CD4-positive, alpha-beta T cell treated with Interleukin-4 for 1 hour (primary cell): ENCODE measurements at regions not wholly inside any gene's neighbourhood (a gene's known extent, or its start where the extent isn't known, plus 50 kb on each side); places are given as distances from the start of the nearest gene placed in this dataset.
"Not testable (repeated sequence)": the region's sequence is repeated elsewhere in the genome, so short reads cannot be mapped to it uniquely, and the experiment has no call there.

Experiments used
- DNase-seq, 2 donors: peaks; one replicate each; pipeline ENCODE4 v3.0.0-alpha.2; 2020 to 2022

DNA sequence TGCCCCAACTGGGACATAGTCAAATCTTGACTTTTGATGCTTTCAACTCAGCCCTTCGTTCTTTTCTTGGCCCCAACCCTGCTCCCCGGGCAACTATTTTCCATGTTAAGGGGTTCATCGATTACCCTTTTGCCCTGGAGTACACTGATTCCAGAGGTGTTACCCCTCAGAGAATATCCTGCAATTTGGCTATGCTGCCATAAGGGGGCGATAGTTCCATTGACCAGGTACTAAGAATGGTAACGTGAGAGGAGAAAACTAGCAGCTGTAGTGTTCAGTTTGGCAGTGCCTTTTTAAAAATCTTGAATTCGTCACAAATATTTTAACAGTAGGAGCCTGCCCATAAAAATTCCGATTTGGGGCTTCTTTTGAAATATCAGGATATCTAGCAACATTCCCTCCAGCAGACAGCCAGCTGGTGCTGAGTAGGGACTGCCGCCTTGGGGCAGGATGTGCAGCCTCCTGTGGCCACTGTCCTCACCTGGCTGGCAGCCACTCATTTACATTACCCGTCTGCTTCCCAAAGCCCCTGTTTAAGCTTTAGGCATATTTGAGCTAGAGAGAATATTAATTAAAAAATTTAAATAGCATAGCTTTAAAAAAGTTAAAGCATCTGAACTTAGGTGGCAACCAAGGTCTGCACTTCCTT, 146.3 kb upstream of the SKOR2 start:
- DNase-seq = no peak

DNA sequence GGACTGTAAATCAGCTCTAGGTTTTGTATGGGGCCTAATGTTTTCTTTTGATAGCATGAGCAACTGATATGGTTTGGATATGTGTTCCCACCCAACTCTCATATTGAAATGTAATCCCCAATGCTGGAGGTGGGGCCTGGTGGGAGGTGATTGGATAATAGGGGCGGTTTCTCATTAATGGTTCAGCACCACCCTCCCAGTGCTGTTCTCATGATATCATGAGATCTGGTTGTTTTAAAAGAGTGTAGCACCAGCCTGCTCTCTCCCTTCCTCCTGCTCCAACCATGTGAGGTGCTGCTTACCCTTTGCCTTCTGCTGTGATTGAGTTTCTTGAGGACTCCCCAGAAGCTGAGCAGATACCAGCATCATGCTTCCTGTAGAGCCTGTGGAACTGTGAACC, 140.2 kb upstream of the SKOR2 start:
- DNase-seq = no peak

DNA sequence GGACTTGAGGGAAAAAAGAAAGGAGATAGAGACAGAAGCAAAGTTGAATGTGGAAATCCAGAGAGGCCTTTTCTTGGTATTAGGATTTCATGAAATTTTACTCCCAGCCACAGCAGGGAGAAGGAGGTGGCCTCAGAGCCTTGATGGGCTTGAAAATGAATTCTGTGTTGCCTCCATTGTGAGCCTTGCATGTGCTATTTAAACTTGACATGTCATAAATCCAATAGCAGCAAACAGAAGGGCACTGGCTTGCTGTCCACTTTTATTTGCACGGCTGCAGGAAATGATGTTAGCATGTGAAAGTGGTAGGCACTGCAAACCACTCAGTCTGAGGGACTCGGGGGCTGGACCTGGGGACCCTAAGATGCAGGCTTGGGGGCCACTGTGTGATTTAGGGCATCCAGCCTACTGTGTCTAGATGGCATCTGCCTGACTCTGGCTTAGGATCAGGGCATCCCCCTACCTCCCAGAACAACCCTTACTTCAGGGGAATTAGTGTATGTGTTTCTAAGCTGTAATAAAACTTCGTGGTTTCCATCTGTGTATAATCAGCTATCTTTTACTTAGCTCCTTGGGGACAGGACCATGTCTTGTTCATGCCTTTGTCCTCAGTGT, 139.1 kb upstream of the SKOR2 start:
- no peak for DNase-seq

DNA sequence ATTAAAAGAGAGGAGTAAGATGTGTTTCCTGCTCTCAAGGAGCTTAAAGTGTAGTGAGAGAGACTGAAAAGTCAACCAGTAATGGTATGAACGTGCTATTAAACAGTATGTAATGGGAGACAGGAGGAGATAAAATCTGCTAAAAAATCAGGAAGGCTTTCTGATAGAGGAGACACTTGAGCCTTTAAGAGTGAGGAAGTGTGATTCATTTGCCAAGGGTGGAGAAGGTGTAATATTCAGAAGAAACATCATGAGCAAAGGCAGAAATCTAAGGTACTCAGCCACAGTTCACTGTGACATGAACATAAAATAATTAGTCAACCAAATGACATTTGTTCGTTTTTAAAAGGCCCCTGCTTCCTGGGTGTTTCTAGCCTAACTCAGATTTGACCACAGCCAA, 137.8 kb upstream of the SKOR2 start:
- DNase-seq = no peak

DNA sequence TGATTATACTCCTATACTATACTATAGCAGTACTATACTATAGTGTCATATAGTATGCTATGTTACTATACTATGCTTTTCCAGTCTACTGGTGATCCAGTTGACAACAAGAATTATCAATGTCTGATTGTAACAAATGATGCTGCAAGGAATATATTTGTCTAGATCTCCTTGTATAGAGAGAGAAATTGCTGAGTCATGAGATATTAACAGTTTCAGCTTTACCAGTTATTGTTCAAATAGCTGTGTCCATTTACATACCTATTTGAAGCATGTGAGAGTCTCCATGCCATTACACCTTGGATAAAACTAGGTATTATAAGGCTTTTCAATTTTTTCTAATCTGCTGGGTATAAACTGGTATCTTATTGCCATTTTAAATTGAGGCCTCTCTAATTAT, 136.4 kb upstream of the SKOR2 start:
- DNase-seq = no peak

DNA sequence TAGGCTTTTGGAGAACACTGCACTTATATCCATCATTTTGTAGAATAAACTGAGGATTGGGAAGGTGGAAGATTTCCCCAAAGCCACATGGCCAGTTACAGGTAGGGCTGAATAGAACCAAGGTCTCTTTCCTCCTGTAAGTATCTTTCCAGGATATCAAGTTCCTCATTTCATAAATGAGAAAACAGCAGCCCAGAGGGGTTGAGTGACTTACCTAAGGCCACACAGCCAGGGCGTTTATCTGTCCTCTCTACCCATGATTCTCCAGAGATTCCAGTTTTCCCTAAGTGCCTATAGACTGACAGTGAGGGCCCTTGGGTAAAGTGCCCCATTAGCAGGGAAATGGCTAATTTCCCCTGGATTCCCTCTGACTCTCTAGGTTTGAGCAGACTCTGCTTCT, 132.3 kb upstream of the SKOR2 start:
- DNase-seq = no peak

DNA sequence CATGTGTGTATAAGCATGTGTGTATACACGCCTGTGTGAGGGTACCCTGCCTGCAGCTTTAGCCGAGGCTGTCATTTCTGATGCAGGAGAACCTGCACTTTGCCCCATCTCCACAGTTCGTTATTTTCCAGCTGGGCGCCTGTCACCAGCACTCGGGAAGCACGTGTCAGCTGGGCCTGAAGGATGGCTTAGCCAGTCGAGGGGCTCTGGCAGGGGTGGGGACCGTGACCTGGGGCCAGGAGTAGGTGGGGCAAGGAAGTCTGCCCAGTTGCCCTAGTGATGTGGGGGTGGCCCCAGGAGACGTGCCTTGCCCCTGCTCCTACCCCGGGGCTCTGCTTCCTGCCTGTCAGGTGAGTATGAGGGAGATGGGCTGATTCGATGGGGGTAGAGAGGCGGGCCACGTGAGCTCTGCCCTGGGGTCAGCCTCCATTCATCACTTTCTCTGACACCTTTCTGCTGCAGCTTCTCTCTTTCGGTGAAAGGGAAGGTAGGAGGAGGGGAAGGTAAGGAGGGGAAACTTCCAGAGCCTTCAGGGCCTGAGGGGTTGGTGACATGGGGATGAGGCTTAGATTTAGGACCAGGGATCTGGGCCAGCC, 130.6 kb upstream of the SKOR2 start:
- no peak for DNase-seq

DNA sequence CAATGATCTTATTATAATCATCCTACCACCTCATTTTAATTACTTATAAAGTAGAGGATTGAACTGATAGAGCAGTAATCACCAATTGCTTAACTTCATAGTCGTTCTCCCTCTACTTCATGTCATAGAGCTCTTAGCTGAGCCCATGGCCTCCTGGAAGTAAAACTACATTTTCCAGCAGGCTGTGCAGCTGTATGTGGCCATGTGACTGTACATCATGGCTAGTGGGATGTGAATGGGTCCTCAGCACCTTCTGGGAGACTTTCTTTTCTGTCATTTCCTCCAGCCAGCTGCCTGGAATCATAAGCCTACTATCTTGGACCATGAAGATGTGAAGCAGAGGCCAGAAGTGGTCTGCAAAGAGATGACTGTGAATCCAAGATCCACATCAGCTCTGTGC, 128.7 kb upstream of the SKOR2 start:
- DNase-seq = no peak

DNA sequence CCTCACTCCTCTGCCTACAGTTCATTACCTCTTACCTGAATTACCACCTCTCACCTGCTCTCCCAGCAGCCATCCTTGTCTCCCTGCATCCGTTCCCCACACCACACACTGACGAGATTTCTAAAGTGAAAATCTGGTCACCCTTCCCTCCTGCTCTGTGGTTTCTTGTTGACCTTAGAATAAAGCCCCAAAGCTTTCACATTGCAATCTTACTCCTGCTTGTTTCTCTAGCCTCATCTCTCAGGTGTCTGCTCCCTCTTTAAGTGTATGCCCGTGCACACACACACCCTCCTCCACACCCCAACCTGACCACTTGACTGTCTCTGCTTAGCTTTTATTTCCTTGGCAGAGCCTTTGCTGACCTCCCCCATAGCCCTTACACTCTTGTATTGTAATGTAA, 122.0 kb upstream of the SKOR2 start:
- DNase-seq = no peak

DNA sequence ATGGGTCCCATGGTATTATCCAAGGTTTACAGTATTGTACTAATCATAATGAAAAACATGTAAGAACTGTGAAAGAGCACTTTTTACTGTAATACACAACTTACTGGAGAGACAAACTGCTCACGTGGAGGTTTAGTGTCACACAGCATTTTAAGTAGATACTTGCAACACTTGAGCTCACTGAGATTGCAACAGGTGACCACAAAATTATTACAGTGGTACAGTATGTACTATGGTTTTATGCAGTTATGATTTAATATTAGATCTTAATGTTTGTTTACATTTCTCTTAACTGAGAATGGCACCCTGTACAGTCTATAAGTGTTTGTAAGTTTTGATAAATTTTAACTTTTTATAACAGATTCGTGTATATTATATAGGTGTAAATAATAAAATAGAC, 118.6 kb upstream of the SKOR2 start:
- no peak for DNase-seq

DNA sequence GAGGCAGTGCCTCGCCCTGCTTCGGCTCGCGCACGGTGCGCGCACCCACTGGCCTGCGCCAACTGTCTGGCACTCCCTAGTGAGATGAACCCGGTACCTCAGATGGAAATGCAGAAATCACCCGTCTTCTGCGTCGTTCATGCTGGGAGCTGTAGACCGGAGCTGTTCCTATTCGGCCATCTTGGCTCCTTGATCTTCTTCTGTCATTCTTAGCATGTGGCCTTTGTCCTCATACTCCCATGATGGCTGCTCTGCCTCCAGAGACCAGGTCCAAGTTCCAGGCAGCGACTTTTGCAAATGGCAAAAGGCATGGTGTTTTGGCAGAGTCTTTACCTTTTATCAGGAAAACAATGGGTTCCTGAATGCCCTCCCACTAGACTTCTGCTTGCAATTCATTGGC, 102.6 kb upstream of the SKOR2 start:
- DNase-seq = not testable (repeated sequence)

DNA sequence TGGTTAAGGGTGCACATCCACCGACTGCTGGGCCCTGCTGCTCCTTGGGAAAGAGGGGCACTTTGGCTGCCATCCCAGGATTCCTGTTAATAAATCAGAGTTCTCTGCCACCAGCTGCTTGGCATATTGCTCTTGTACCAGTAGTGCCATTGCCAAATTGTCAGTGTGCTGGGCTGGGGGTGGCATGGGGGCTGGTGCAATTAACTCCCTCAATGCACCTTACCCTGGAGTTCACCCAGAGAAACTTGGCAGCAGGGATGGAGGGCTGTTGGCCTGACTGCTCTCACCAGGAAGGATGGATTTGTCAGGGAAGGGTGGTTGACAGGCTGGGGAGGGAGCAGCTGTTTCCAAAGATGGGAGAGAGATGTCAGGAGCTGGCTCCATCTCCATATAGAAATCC, 94.6 kb upstream of the SKOR2 start:
- no peak for DNase-seq

DNA sequence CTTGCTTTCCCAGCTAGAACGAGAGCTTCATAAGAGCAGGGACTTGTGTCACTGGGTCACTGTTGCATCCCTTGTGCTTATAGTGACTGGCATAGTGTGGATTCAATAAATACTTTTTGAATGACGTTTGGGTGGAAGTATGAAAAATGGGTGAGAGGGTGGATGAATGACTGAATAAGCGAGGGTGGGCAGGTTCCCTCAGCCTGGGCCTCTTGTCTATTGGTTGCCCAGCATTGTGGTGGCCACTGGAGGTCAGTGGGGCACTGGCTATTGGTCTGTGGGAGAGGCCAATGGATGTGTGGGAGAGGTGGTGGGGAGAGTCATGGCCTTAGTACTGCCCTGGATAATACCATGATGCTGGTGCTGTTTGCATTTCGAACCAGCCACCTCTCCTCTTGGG, 93.8 kb upstream of the SKOR2 start:
- DNase-seq = no peak

DNA sequence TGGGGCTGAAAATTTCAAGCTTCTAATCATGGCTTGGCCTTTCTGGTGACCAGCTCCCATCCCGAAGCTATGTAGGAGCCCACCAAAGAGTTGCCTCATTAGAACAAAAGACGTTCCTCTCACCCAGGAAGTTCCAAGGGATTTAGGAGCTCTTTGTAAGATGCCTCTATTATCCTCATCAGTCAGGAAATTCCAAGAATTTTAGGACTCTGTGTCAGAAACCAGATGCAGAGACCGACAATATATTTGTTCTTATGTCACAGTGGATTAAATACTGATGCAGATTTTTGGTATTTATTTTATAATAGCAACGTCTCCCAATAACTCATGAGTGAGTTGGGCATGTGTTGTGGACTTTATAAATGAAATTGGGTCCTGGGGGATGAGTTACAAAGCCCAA, 91.8 kb upstream of the SKOR2 start:
- no peak for DNase-seq

DNA sequence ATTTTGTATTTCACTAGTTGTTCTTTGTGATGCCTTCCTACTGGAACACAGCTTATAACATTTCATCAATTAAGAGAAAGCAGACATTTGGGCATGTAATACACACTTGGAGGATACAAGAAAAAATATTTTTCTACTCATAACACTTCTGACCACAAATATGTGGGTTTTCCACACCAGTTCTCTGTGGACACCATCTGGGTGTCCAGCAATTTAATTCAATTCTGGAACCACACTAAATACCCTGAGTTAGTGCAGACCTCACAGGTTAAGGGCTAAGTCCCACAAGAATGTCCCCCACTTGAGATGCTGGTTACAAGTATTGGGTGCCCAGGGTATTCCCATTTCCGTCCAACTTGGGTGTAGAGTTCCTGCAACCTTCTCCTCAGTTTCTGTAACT, 91.1 kb upstream of the SKOR2 start:
- no peak for DNase-seq

DNA sequence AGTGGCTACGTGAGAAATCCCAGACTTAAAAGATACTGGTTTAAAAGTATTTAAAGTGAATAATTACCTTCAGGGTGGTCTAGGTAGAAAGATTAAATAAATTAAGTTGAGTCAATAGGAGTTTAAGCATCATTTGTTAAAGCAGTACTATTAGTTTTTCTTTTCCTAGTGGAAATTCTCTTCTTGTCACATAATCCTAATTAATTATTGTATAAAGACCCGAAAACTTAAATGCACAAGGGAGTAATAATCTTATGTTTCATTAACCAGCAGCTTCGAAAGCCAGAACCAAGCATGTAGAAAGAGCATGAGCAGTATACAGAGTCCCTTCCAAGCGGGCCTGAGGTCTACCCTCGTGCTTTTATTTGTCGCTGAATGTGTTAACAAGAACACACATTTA, 90.2 kb upstream of the SKOR2 start:
- DNase-seq = no peak

DNA sequence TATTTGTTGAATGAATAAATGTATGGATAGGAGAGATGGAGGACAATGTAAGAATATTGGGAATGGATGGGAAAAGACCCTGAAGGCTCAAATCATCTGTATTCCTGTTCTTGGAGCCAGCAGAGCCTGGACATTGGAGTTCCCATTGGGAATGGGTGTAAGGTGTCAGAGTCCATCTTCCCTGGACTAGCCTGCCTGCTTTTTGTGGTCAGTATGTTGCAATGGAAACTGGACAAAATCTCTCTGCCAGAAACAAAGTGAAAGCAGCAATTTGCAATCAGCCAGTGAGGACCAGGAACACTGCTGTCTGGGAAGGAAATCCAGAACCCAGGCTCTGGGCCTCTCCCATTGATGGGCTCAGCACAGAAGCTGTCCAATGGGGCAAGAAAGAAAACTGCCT, 83.5 kb upstream of the SKOR2 start:
- DNase-seq = no peak

DNA sequence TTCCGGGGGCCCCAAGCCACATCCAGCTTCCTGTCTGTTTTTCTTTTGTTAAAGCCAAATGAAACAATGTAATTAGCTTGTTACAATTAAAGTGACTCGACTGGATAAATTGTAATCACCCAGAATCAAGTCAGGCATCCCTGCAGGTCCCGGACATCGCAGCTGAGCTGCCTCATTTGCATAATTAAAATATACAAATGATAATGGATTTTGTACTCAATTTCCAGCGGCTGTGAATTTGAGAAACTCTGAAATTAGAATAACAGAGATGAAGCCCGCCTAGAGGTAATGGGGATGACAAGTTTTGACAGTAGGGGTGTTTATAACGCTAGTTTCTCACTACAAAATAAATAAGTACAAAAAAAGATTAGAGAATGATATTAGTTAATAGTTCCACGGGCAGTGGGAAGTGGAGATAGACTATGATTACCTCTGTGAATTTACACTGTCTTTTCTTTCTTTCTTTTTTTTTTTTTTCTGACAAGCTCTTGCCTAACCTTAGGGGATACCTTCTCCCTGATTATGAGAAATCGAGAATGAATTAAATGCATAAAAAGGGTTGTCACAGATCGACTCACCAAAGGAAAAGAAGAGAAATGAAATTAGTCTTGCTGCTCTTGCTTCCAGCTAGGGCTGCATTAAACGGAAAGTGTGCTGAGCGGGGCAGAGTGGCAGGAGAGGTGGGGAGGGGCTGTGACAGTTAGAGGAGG, 82.6 kb upstream of the SKOR2 start:
- no peak for DNase-seq

DNA sequence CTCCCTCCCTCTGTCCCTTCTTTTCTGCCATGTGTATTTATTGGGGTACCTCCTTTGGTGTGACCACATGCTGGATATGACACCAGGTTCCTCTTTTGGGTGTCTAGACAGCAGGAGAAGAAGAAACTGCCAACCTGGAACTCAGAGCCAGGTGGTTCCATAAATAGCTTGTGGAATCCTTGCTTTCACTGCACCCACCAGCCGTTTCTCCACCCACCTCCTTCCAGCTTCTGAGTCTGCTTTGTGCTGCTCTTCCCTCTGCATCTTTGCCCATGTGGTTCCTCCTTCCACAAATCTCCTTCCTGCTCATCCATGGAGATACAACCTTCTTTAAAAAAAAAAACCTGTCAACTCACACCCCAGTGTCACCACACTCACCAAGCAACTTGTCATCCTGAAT, 80.2 kb upstream of the SKOR2 start:
- DNase-seq = no peak

DNA sequence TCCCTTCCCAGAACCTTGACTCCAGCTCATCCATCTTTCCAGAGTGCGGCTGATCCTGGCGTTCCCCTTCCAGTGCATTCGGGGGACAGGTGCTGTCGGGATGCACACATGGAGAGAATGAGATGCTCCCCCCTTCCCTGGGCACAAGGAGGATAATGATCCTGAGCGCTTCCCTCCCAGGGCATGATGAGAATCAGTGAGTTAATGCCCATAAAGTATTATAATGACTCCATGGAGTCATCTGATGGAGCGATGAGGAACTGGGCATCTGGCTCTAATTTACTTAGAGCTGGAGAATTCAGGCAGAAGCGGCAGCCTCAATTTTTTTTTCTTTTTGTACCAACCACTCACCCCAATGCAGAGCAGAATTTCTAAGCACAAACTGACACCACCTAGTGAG, 79.6 kb upstream of the SKOR2 start:
- DNase-seq = no peak

DNA sequence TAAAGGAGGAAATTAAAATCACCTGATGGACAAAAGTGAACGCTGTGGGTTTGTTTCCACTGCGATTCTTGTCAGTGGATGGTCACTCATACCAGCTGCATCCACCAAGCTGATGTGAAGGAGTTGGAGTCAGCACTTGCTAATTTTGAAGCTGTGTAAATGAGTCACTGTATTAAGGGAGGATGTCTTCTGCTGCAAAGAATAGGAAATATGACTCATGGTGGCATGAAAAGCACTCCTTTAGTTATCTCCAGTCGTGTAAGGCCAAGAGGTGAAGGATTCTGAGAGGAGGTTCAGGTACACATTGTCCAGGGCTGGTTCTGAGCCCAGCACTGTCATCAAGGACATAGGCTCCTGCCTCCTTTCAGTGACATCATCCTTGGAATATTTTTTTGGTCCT, 71.7 kb upstream of the SKOR2 start:
- DNase-seq = no peak

DNA sequence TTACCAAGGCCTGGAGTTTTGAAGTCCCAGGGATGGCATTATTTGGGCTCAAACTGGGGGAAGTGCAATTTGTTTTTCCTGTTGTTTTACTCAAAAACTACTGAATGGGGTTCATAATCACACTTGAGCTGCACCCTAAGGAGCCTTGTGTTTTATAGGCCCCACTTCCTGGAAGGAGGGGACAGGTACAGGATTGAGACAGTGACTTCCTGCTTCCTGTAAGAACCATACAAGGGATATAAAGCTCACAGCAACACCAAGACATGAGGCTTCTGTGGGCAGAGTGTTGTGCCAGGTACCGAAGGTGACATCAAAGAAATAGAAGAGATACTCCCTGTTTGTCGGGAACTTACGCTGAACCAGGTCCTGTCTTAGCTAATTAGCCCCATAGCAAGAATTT, 70.4 kb upstream of the SKOR2 start:
- DNase-seq = no peak

DNA sequence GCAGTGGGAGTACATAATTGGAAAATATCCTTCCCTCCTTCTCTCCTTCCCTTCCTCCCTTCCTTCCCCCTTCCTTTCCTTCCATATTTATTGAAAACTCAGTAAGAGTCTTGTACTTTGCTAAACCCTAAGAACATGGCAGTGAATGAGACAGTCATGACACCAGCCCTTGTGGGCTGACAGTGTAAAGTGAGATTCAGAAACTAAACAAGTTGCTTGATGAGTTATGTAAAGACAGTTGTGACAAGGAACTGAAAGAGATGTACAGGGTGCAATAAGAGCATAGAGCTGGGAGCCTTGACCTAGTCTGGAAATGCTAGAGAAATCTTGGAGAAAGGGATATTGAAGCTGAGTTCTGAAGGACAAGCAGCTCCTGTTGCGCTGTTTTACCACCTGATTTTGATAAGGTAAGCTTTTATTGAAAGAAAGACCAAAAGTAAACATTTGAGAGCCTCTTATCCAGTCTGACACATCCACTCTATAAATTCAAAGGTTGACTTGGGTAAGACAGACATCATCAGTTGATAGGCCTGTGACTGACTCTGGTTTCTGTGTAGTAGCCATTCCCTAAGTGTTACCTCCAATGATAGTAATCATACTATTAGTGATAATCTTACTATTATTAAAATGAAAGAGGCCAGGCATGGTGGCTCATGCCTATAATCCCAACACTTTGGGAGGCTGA, 66.5 kb upstream of the SKOR2 start:
- no peak for DNase-seq

DNA sequence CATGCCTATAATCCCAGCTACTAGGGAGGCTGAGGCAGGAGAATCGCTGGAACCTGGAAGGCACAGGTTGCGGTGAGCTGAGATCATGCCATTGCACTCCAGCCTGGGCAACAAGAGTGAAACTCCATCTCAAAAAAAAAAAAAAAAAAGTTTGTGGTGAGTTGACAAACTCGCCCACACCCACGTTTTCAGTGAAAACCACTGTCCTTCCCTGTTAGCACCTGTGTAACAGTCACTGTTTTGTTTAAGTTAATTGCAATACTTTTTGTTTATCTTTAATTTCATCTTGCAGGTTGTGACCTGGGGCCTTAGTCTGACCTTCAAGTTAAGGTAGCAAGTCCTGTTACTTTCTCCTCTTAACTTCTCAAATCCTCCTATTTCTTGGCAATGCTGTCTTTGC, 65.5 kb upstream of the SKOR2 start:
- DNase-seq = no peak
